Activated naive CD8-positive, alpha-beta T cell treated with anti-CD3 and anti-CD28 coated beads, Interleukin-2, amount 50 U/mL, for 24 hours (primary cell): ENCODE measurements at regions not wholly inside any gene's neighbourhood (a gene's known extent, or its start where the extent isn't known, plus 50 kb on each side); places are given as distances from the start of the nearest gene placed in this dataset.
A peak's percentile ranks its signal among the peaks of the same experiment; 100 is the strongest.

Experiments used
- ATAC-seq: fragments of 150-1000 bp; cut with Tn5 transposase; one replicate; pipeline ENCODE4 v1.10.0; 2021
- DNase-seq: peaks from one replicate; pipeline ENCODE4 v3.0.0; 2021
- H3K27ac Mint-ChIP-seq: one replicate; pipeline ENCODE4 v1.8.0; 2021; ENCODE audit warnings: mild to moderate bottlenecking, mixed read lengths
- H3K27me3 Mint-ChIP-seq: one replicate; pipeline ENCODE4 v1.8.0; 2021; ENCODE audit warnings: mixed read lengths
- H3K36me3 Mint-ChIP-seq: one replicate; pipeline ENCODE4 v1.8.0; 2021; ENCODE audit warnings: low read depth, mixed read lengths
- H3K4me1 Mint-ChIP-seq: one replicate; pipeline ENCODE4 v1.8.0; 2021; ENCODE audit warnings: mixed read lengths
- H3K4me3 Mint-ChIP-seq: one replicate; pipeline ENCODE4 v1.8.0; 2021; ENCODE audit warnings: mild to moderate bottlenecking, moderate library complexity, mixed read lengths
- H3K9me3 Mint-ChIP-seq: one replicate; pipeline ENCODE4 v1.8.0; 2021; ENCODE audit warnings: mixed read lengths

DNA sequence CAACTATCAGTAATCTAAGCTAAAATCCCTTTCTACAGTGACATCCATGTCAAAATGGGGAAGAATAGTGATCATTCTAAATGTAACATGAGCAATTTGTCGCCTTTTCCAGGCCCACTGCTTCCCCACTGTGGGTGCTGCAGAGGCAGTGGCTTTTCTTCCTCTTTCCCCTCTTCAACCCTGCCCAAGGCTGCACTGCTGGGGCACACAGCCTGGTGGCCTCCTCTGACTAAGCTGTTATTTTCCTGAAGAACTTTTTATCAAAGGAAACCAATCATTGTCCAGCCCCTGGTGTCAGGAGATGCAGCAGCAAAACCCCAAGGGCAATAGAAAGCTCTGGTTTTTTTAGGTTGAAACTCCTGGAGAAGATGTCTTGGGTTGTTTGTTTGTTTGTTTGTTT, 117.6 kb upstream of the KLF7 start:
- peak; percentile 22 for DNase-seq
- Mint-ChIP-seq H3K4me1 (peaks cover 71% of the 10 kb centered on the region), H3K27me3 (no peaks in the 10 kb centered on the region), H3K9me3 (peaks cover 10% of the 10 kb centered on the region), H3K36me3 (no peaks in the 10 kb centered on the region), H3K27ac (peak overlapping the region; percentile 56), H3K4me3 (peak overlapping the region; percentile 22)
- ATAC-seq: peak; percentile 58

- no peak overlapping the region for H3K27ac Mint-ChIP-seq
- no peak overlapping the region for H3K4me3 Mint-ChIP-seq
- no peaks in the 10 kb centered on the region for H3K36me3 Mint-ChIP-seq
Observed at GRCh38 chr2:207284556-207285472, 119.1 kb upstream of the KLF7 start.

GRCh38 chr2:207285473-207285815, 119.7 kb upstream of the KLF7 start:
- Mint-ChIP-seq H3K36me3 (no peaks in the 10 kb centered on the region), H3K4me3 (no peak overlapping the region), H3K9me3 (peaks cover 7% of the 10 kb centered on the region), H3K27ac (peak overlapping the region; percentile 43), H3K27me3 (no peaks in the 10 kb centered on the region), H3K4me1 (peaks cover 60% of the 10 kb centered on the region)
- no peak for ATAC-seq
- no peak for DNase-seq

More at GRCh38 chr2:207284556-207285472, 119.1 kb upstream of the KLF7 start:
- no peaks in the 10 kb centered on the region for H3K27me3 Mint-ChIP-seq
- ATAC-seq (no peak), DNase-seq (no peak)
- peaks cover 67% of the 10 kb centered on the region for H3K4me1 Mint-ChIP-seq
- peaks cover 7% of the 10 kb centered on the region for H3K9me3 Mint-ChIP-seq

DNA sequence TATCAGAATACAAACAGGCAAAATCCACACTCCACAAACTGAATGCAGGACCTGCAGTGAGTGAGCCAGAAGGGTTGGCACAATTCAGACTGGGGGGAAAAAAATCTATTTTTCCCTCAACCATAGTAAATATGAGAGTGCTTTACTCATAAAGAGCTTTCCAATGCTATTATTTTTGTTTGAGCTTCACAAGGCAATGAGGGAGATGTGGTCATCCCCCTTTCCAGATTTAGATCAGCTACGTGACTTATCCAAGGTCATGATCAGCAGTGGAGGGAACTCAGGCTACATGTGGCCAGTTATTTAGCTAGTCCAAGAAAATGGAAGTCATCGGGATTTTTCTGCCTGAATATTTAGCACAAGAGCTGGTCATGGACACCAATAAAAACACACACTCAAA, 120.4 kb upstream of the KLF7 start:
- peaks cover 1% of the 10 kb centered on the region for H3K27me3 Mint-ChIP-seq
- DNase-seq (no peak), ATAC-seq (peak; percentile 50)
- H3K27ac Mint-ChIP-seq: peak overlapping the region; percentile 43
- no peak overlapping the region for H3K4me3 Mint-ChIP-seq
- peaks cover 62% of the 10 kb centered on the region for H3K4me1 Mint-ChIP-seq
- H3K9me3 Mint-ChIP-seq: peaks cover 7% of the 10 kb centered on the region
- H3K36me3 Mint-ChIP-seq: no peaks in the 10 kb centered on the region

DNA sequence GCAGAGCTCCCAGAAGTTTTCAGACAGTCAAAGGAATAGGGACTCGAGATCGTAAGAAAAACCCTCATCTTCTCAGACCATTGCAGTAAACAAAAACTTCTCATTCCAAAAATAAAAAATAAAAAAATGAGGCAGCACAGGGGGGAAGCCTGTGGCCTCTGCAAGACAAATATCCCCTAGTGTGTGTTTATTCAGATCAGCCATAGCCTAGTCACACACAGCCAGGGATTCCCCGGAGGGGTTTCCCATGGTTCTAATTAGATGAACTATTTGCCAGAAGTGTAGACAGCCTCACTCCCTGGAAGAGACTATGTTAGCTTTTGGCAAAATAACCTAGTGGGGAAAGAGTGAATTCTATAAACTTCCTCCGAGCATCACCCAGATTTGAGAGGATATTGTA, 122.9 kb upstream of the KLF7 start:
- Mint-ChIP-seq H3K4me1 (peaks cover 53% of the 10 kb centered on the region), H3K27me3 (peaks cover 1% of the 10 kb centered on the region), H3K36me3 (no peaks in the 10 kb centered on the region), H3K4me3 (no peak overlapping the region), H3K27ac (no peak overlapping the region), H3K9me3 (no peaks in the 10 kb centered on the region)
- DNase-seq: peak; percentile 30
- ATAC-seq: peak; percentile 84

DNA sequence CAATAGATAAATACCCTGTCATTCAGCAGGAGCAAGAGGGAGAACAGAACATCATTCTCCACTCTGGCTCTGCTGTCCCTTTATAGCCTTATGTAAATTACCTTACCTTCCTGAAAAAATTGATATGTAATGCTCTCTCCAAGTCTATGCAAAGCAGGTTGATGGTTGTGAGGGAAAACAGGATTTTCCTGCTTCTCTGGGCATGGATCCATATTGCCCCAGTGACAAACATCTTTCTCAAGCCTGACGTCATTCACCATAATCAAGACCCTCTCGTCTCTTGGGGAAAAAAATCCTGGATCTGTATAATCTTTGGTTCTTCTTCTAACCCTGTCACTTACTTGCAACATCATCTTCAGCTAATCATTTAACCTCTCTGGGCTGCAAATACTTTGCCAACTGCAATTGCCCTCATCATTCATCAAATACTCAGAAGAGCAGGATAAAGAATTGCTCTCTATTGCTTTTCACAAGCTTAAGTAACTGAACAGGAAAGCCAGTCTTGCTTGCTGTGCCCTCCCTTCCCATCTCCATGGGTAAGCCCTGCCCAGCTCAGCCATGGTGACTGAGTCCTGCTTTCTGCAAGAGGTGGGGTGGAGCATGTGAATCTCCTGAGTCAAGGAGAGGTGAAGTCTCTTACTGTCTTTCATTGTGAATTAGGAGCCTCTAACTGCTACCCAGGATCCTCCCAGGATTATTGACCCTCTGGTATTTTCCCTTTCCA, 123.7 kb upstream of the KLF7 start:
- H3K9me3 Mint-ChIP-seq: no peaks in the 10 kb centered on the region
- H3K4me3 Mint-ChIP-seq: no peak overlapping the region
- ATAC-seq (no peak), DNase-seq (no peak)
- no peak overlapping the region for H3K27ac Mint-ChIP-seq
- no peaks in the 10 kb centered on the region for H3K36me3 Mint-ChIP-seq
- peaks cover 48% of the 10 kb centered on the region for H3K4me1 Mint-ChIP-seq
- peaks cover 1% of the 10 kb centered on the region for H3K27me3 Mint-ChIP-seq

DNA sequence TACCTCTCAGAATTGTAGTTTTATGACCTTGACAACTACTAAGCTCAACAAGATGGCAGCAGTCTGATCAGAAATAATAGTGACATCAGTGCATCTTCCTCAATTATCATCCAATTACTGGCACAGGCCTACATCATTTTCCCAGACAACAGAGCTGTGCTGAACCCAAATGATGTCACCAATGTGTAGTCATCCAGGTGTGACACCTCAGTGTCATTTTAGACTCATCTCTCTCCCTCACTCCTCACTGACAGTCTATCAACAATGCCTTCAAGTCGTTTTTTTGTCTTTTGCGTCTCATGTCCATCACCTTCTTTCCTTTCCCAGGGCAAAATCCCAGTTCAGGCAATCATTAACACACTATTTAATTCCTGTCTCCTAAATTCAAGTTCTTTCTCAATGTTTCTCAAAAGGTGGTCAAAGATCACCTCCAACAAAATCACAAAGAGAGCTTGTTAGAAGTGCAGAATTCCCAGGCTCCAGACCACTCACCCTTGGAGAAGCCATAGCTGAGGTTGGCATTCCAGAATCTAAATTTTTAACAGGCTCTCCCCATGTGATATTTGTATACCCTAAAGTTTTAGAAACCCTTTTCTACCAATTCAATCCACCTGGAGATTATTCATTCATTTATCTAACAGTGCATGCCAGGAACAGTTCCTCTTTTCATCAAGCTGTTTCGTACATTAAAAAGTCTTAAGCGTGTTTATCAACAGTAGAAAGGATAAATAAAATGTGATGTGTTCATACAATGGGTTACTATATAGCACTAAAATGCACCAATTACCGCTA, 125.3 kb upstream of the KLF7 start:
- ATAC-seq: no peak
- Mint-ChIP-seq H3K27ac (no peak overlapping the region), H3K27me3 (peaks cover 1% of the 10 kb centered on the region), H3K36me3 (no peaks in the 10 kb centered on the region), H3K9me3 (peaks cover 5% of the 10 kb centered on the region), H3K4me1 (peaks cover 33% of the 10 kb centered on the region), H3K4me3 (no peak overlapping the region)
- DNase-seq: no peak

DNA sequence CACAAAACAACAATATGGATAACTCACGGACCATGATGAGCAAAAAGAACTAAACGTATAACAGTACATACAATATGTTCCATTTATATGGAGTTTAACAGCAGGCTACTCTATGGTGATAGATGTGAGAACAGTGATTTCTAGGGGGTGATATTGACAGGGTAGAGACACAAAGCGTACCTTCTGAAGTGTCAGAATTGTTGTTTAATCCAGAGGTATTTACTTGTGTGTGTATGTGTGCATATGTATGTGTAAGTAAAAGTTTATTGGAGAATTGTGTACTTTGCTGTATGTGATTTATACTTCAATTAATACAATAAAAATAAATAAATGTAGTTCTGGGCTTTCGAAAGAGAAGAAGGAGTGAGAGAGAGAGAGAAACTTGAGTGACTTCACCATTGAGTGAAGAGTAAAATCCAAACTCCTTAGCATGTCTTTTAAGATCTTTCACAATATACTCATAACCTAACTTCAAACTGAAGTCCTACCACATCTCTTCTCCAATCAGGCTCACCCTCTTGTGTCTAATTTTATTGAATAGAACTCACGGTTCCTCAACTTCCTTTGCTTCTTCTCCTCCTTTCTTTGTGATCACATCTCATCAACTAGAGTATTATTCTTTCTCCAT, 126.0 kb upstream of the KLF7 start:
- H3K4me1 Mint-ChIP-seq: peaks cover 27% of the 10 kb centered on the region
- peaks cover 5% of the 10 kb centered on the region for H3K9me3 Mint-ChIP-seq
- no peak for DNase-seq
- H3K36me3 Mint-ChIP-seq: no peaks in the 10 kb centered on the region
- H3K27me3 Mint-ChIP-seq: peaks cover 1% of the 10 kb centered on the region
- peak overlapping the region; percentile 36 for H3K27ac Mint-ChIP-seq
- no peak for ATAC-seq
- no peak overlapping the region for H3K4me3 Mint-ChIP-seq

GRCh38 chr2:207296265-207296948, 130.7 kb upstream of the KLF7 start:
- Mint-ChIP-seq H3K4me3 (no peak overlapping the region), H3K27me3 (no peaks in the 10 kb centered on the region), H3K9me3 (peaks cover 11% of the 10 kb centered on the region), H3K27ac (no peak overlapping the region), H3K4me1 (peaks cover 8% of the 10 kb centered on the region), H3K36me3 (peaks cover 2% of the 10 kb centered on the region)
- ATAC-seq (no peak), DNase-seq (no peak)

DNA sequence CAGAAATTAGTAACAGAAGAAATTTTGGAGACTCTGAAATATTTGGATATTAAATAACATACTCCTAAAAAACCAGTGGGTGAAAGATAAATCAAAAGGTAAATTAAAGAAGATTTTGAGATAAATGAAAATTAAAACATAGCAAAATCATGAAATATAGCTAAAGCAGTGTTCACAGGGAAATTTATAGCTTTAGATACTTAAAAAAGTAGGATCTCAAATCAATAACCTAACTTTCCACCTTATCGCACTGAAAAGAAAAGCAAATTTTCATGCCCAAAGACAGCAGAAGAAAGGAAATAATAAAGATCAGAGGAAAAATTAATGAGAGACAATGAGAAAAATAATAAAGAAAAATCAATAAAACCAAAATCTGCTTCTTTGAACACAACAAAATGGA, 135.1 kb upstream of the KLF7 start:
- Mint-ChIP-seq H3K4me3 (no peak overlapping the region), H3K27ac (no peak overlapping the region), H3K4me1 (no peaks in the 10 kb centered on the region), H3K9me3 (peaks cover 7% of the 10 kb centered on the region), H3K36me3 (peaks cover 2% of the 10 kb centered on the region), H3K27me3 (no peaks in the 10 kb centered on the region)
- no peak for DNase-seq
- ATAC-seq: no peak

GRCh38 chr2:207304761-207305160, 139.0 kb upstream of the KLF7 start:
- Mint-ChIP-seq H3K36me3 (no peaks in the 10 kb centered on the region), H3K4me3 (no peak overlapping the region), H3K9me3 (peaks cover 7% of the 10 kb centered on the region), H3K27me3 (no peaks in the 10 kb centered on the region), H3K27ac (no peak overlapping the region), H3K4me1 (peaks cover 7% of the 10 kb centered on the region)
- ATAC-seq (no peak), DNase-seq (no peak)

- ATAC-seq (no peak), DNase-seq (no peak)
- peaks cover 23% of the 10 kb centered on the region for H3K4me1 Mint-ChIP-seq
- H3K36me3 Mint-ChIP-seq: no peaks in the 10 kb centered on the region
- no peak overlapping the region for H3K4me3 Mint-ChIP-seq
- H3K27ac Mint-ChIP-seq: no peak overlapping the region
- H3K27me3 Mint-ChIP-seq: no peaks in the 10 kb centered on the region
- H3K9me3 Mint-ChIP-seq: peaks cover 4% of the 10 kb centered on the region
Observed at GRCh38 chr2:207308519-207309224, 142.9 kb upstream of the KLF7 start.

- peak; percentile 99 for ATAC-seq
- Mint-ChIP-seq H3K27me3 (no peaks in the 10 kb centered on the region), H3K27ac (peak overlapping the region; percentile 85), H3K4me1 (peaks cover 26% of the 10 kb centered on the region), H3K36me3 (no peaks in the 10 kb centered on the region), H3K9me3 (peaks cover 4% of the 10 kb centered on the region), H3K4me3 (no peak overlapping the region)
- DNase-seq: peak; percentile 36
Observed at GRCh38 chr2:207311316-207312005, 145.7 kb upstream of the KLF7 start.
